ENCODE measurements at regions not wholly inside any gene's neighbourhood (a gene's known extent, or its start where the extent isn't known, plus 50 kb on each side); places are given as distances from the start of the nearest gene placed in this dataset.

- no peak for DNase-seq
Observed at GRCh38 chr4:182062458-182062857, 180.7 kb upstream of the TENM3 start.

- DNase-seq: no peak
Observed at GRCh38 chr4:182062936-182063335, 180.3 kb upstream of the TENM3 start.

- DNase-seq: no peak
Observed at GRCh38 chr4:182063651-182064050, 179.6 kb upstream of the TENM3 start.

GRCh38 chr4:182065255-182065654 lies 177.9 kb upstream of the TENM3 start:
- DNase-seq: no peak

- DNase-seq: no peak
Observed at GRCh38 chr4:182066037-182066436, 177.2 kb upstream of the TENM3 start.

- DNase-seq: no peak
Observed at GRCh38 chr4:182067828-182068227, 175.4 kb upstream of the TENM3 start.

- no peak for DNase-seq
Observed at GRCh38 chr4:182068920-182069319, 174.3 kb upstream of the TENM3 start.

GRCh38 chr4:182073278-182073677 lies 169.9 kb upstream of the TENM3 start:
- no peak for DNase-seq

GRCh38 chr4:182074139-182074538 lies 169.1 kb upstream of the TENM3 start:
- no peak for DNase-seq

- DNase-seq: no peak
Observed at GRCh38 chr4:182074810-182075209, 168.4 kb upstream of the TENM3 start.

GRCh38 chr4:182082910-182083309 lies 160.3 kb upstream of the TENM3 start:
- no peak for DNase-seq

GRCh38 chr4:182083671-182084410 lies 159.4 kb upstream of the TENM3 start:
- no peak for DNase-seq

GRCh38 chr4:182085051-182085480 lies 158.1 kb upstream of the TENM3 start:
- DNase-seq: no peak

- DNase-seq: no peak
Observed at GRCh38 chr4:182089326-182089725, 153.9 kb upstream of the TENM3 start.

- no peak for DNase-seq
Observed at GRCh38 chr4:182090186-182090585, 153.0 kb upstream of the TENM3 start.

GRCh38 chr4:182091128-182091527 lies 152.1 kb upstream of the TENM3 start:
- DNase-seq: no peak

GRCh38 chr4:182093431-182093831 lies 149.8 kb upstream of the TENM3 start:
- DNase-seq: no peak

GRCh38 chr4:182093935-182094334 lies 149.3 kb upstream of the TENM3 start:
- no peak for DNase-seq

GRCh38 chr4:182101618-182102017 lies 141.6 kb upstream of the TENM3 start:
- DNase-seq: no peak

GRCh38 chr4:182102576-182102975 lies 140.6 kb upstream of the TENM3 start:
- DNase-seq: no peak

GRCh38 chr4:182103614-182104319 lies 139.4 kb upstream of the TENM3 start:
- no peak for DNase-seq

GRCh38 chr4:182105416-182105815 lies 137.8 kb upstream of the TENM3 start:
- no peak for DNase-seq

- no peak for DNase-seq
Observed at GRCh38 chr4:182107931-182108330, 135.3 kb upstream of the TENM3 start.

- no peak for DNase-seq
Observed at GRCh38 chr4:182111586-182111985, 131.6 kb upstream of the TENM3 start.

- no peak for DNase-seq
Observed at GRCh38 chr4:182113779-182114178, 129.4 kb upstream of the TENM3 start.

Data from NCI-H1436 treated with DMSO at 0.1 percent for 48 hours (cell line).